ENCODE measurements at regions not wholly inside any gene's neighbourhood (a gene's known extent, or its start where the extent isn't known, plus 50 kb on each side); places are given as distances from the start of the nearest gene placed in this dataset.

- Histone ChIP-seq H3K4me2 (ENCODE audit: low read length) (no peak overlapping the region), H3K27ac (ENCODE audit: low read depth, low read length) (no peak overlapping the region), H3K4me3 (ENCODE audit: low read length) (no peak overlapping the region), H3K4me1 (ENCODE audit: control insufficient read depth, low read length) (peaks cover 21% of the 10 kb centered on the region), H3K79me2 (ENCODE audit: control insufficient read depth, low read length) (no peaks in the 10 kb centered on the region), H3K9me2 (replicated peaks; ENCODE audit: control insufficient read depth, low read length) (no peaks in the 10 kb centered on the region), H3K27me3 (ENCODE audit: control insufficient read depth, low read length) (no peaks in the 10 kb centered on the region), H4K20me1 (ENCODE audit: control insufficient read depth, insufficient read depth, low read depth, low read length) (no peaks in the 10 kb centered on the region), H3K9me3 (ENCODE audit: control insufficient read depth, insufficient read depth, low read length) (no peaks in the 10 kb centered on the region), H3K36me3 (ENCODE audit: control insufficient read depth, low read length) (no peaks in the 10 kb centered on the region), H3F3A (ENCODE audit: control insufficient read depth, insufficient read depth) (no peaks in the 10 kb centered on the region)
- TF ChIP-seq CTCF (IDR thresholded peaks at IDR 0.05; ENCODE audit: low read depth, low read length, poor library complexity, severe bottlenecking), result no peak
- TF ChIP-seq EZH2phosphoT487 (IDR thresholded peaks at IDR 0.05; ENCODE audit: borderline replicate concordance, low read length), result no peak
These were observed 141.6 kb downstream of the TM9SF2 start for GRCh38 chr13:99642841-99643240.

GRCh38 chr13:99642006-99642405 is 140.7 kb downstream of the TM9SF2 start:
- Histone ChIP-seq H3F3A (ENCODE audit: control insufficient read depth, insufficient read depth) (no peaks in the 10 kb centered on the region), H3K4me2 (ENCODE audit: low read length) (peak overlapping the region; percentile 31), H3K27me3 (ENCODE audit: control insufficient read depth, low read length) (no peaks in the 10 kb centered on the region), H3K4me3 (ENCODE audit: low read length) (no peak overlapping the region), H3K79me2 (ENCODE audit: control insufficient read depth, low read length) (no peaks in the 10 kb centered on the region), H3K27ac (ENCODE audit: low read depth, low read length) (no peak overlapping the region), H3K36me3 (ENCODE audit: control insufficient read depth, low read length) (no peaks in the 10 kb centered on the region), H3K4me1 (ENCODE audit: control insufficient read depth, low read length) (peaks cover 30% of the 10 kb centered on the region), H3K9me2 (replicated peaks; ENCODE audit: control insufficient read depth, low read length) (no peaks in the 10 kb centered on the region), H3K9me3 (ENCODE audit: control insufficient read depth, insufficient read depth, low read length) (no peaks in the 10 kb centered on the region), H4K20me1 (ENCODE audit: control insufficient read depth, insufficient read depth, low read depth, low read length) (no peaks in the 10 kb centered on the region)
- no peak for TF ChIP-seq EZH2phosphoT487 (IDR thresholded peaks at IDR 0.05; ENCODE audit: borderline replicate concordance, low read length)
- TF ChIP-seq CTCF (IDR thresholded peaks at IDR 0.05; ENCODE audit: low read depth, low read length, poor library complexity, severe bottlenecking), result no peak

GRCh38 chr13:99640260-99640659 is 139.0 kb downstream of the TM9SF2 start:
- Histone ChIP-seq H3K4me2 (ENCODE audit: low read length) (no peak overlapping the region), H3K9me2 (replicated peaks; ENCODE audit: control insufficient read depth, low read length) (no peaks in the 10 kb centered on the region), H3K4me3 (ENCODE audit: low read length) (no peak overlapping the region), H3K27ac (ENCODE audit: low read depth, low read length) (no peak overlapping the region), H3K79me2 (ENCODE audit: control insufficient read depth, low read length) (no peaks in the 10 kb centered on the region), H4K20me1 (ENCODE audit: control insufficient read depth, insufficient read depth, low read depth, low read length) (no peaks in the 10 kb centered on the region), H3K4me1 (ENCODE audit: control insufficient read depth, low read length) (peaks cover 44% of the 10 kb centered on the region), H3K9me3 (ENCODE audit: control insufficient read depth, insufficient read depth, low read length) (no peaks in the 10 kb centered on the region), H3F3A (ENCODE audit: control insufficient read depth, insufficient read depth) (no peaks in the 10 kb centered on the region), H3K27me3 (ENCODE audit: control insufficient read depth, low read length) (no peaks in the 10 kb centered on the region), H3K36me3 (ENCODE audit: control insufficient read depth, low read length) (no peaks in the 10 kb centered on the region)
- TF ChIP-seq EZH2phosphoT487 (IDR thresholded peaks at IDR 0.05; ENCODE audit: borderline replicate concordance, low read length) (no peak), CTCF (IDR thresholded peaks at IDR 0.05; ENCODE audit: low read depth, low read length, poor library complexity, severe bottlenecking) (no peak)

GRCh38 chr13:99639126-99639525 is 137.9 kb downstream of the TM9SF2 start:
- Histone ChIP-seq H3K36me3 (ENCODE audit: control insufficient read depth, low read length) (no peaks in the 10 kb centered on the region), H3K79me2 (ENCODE audit: control insufficient read depth, low read length) (no peaks in the 10 kb centered on the region)
- TF ChIP-seq EZH2phosphoT487 (IDR thresholded peaks at IDR 0.05; ENCODE audit: borderline replicate concordance, low read length), result no peak

More at GRCh38 chr13:99639126-99639525, 137.9 kb downstream of the TM9SF2 start:
- no peak overlapping the region for H3K4me3 ChIP-seq (ENCODE audit: low read length)
- no peaks in the 10 kb centered on the region for H3K27me3 ChIP-seq (ENCODE audit: control insufficient read depth, low read length)
- H3K4me1 ChIP-seq (ENCODE audit: control insufficient read depth, low read length), result peaks cover 46% of the 10 kb centered on the region
- H3K9me2 ChIP-seq (replicated peaks; ENCODE audit: control insufficient read depth, low read length), result no peaks in the 10 kb centered on the region
- H3K4me2 ChIP-seq (ENCODE audit: low read length), result no peak overlapping the region
- H4K20me1 ChIP-seq (ENCODE audit: control insufficient read depth, insufficient read depth, low read depth, low read length), result no peaks in the 10 kb centered on the region
- no peak overlapping the region for H3K27ac ChIP-seq (ENCODE audit: low read depth, low read length)
- H3F3A ChIP-seq (ENCODE audit: control insufficient read depth, insufficient read depth), result no peaks in the 10 kb centered on the region
- H3K9me3 ChIP-seq (ENCODE audit: control insufficient read depth, insufficient read depth, low read length), result no peaks in the 10 kb centered on the region
